HG03457 (cell line): ENCODE measurements at regions not wholly inside any gene's neighbourhood (a gene's known extent, or its start where the extent isn't known, plus 50 kb on each side); places are given as distances from the start of the nearest gene placed in this dataset.

Experiments used
- ATAC-seq: cut with Tn5 transposase; IDR thresholded peaks from one replicate; pipeline ENCODE4 v1.9.1; 2021; ENCODE audit warnings: moderate number of reproducible peaks; ENCODE audit not compliant: unreplicated experiment

GRCh38 chr10:83562381-83562780 is 576.9 kb upstream of the GHITM start:
- ATAC-seq: no peak

GRCh38 chr10:83564889-83565588 is 574.3 kb upstream of the GHITM start:
- ATAC-seq: no peak

- no peak for ATAC-seq
These were observed 567.3 kb upstream of the GHITM start for GRCh38 chr10:83572036-83572435.

- no peak for ATAC-seq
These were observed 564.5 kb upstream of the GHITM start for GRCh38 chr10:83574770-83575169.

- no peak for ATAC-seq
These were observed 561.9 kb upstream of the GHITM start for GRCh38 chr10:83577421-83577820.

- no peak for ATAC-seq
These were observed 558.8 kb upstream of the GHITM start for GRCh38 chr10:83580373-83581012.

- no peak for ATAC-seq
These were observed 556.8 kb upstream of the GHITM start for GRCh38 chr10:83582407-83583095.

- ATAC-seq: no peak
These were observed 553.6 kb upstream of the GHITM start for GRCh38 chr10:83585686-83586085.

GRCh38 chr10:83592337-83592935 is 546.9 kb upstream of the GHITM start:
- no peak for ATAC-seq

- peak; percentile 99 for ATAC-seq
These were observed 535.6 kb upstream of the GHITM start for GRCh38 chr10:83603708-83604107.

GRCh38 chr10:83605783-83606630 is 533.3 kb upstream of the GHITM start:
- ATAC-seq: no peak

GRCh38 chr10:83607959-83608745 is 531.2 kb upstream of the GHITM start:
- no peak for ATAC-seq

- no peak for ATAC-seq
These were observed 527.3 kb upstream of the GHITM start for GRCh38 chr10:83612050-83612449.

GRCh38 chr10:83612746-83613145 is 526.6 kb upstream of the GHITM start:
- no peak for ATAC-seq

- ATAC-seq: no peak
These were observed 522.1 kb upstream of the GHITM start for GRCh38 chr10:83617172-83617571.

GRCh38 chr10:83617692-83618545 is 521.4 kb upstream of the GHITM start:
- no peak for ATAC-seq

- ATAC-seq: no peak
These were observed 513.4 kb upstream of the GHITM start for GRCh38 chr10:83625831-83626360.

GRCh38 chr10:83632701-83633100 is 506.6 kb upstream of the GHITM start:
- ATAC-seq: no peak

- ATAC-seq: no peak
These were observed 505.8 kb upstream of the GHITM start for GRCh38 chr10:83633547-83633946.
